ENCODE measurements at regions not wholly inside any gene's neighbourhood (a gene's known extent, or its start where the extent isn't known, plus 50 kb on each side); places are given as distances from the start of the nearest gene placed in this dataset.

DNA sequence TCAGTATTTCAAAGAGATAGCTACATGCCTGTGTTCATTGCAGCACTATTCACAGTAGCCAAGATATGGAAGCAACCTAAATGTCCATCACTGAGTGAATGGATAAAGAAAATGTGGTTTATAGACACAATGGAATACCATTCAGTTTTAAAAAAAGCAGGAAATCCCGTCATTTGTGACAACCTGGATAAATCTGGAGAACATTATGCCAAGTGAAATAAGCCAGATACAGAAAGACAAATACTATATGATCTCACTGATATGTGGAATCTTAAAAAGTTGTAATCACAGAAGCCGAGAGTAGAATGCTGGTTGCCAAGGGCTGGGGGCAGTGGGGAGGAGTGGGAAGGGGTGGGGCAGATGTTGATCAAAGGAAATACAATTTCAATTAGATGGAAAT, 235.8 kb upstream of the IGFBP3 start:
- H4K20me1 ChIP-seq (ENCODE audit: insufficient read depth) = no peaks in the 10 kb centered on the region
- TF ChIP-seq CEBPB (IDR thresholded peaks at IDR 0.05; ENCODE audit: low read depth) = no peak
- TF ChIP-seq ZBTB33 (IDR thresholded peaks at IDR 0.05; ENCODE audit: extremely low read depth, insufficient replicate concordance, low read length) = no peak
- TF ChIP-seq SP1 (IDR thresholded peaks at IDR 0.05; ENCODE audit: low read depth) = no peak
- no peak for TF ChIP-seq ELF1 (IDR thresholded peaks at IDR 0.05; ENCODE audit: borderline replicate concordance, low read depth)
- TF ChIP-seq FOSL1 (IDR thresholded peaks at IDR 0.05; ENCODE audit: low read depth) = no peak
- no peak overlapping the region for H2AFZ ChIP-seq (ENCODE audit: low read depth, low read length, poor library complexity, severe bottlenecking)
- no TSS peak for BruUV-seq (replicated peaks)
- no peaks in the 10 kb centered on the region for H3K36me3 ChIP-seq (ENCODE audit: control insufficient read depth in 1 of 2, insufficient read depth in 2 of 2, low read length in 2 of 2)
- ATAC-seq (no peak), DNase-seq (ENCODE audit: low read depth, low spot score) (no peak)
- H3K4me3 ChIP-seq (replicated peaks in 1 of 2; ENCODE audit: low read depth in 1 of 2, low read length in 2 of 2) = no peak overlapping the region
- ChIA-PET CTCF (no interaction called here), POLR2A (no interaction called here), RAD21 (ENCODE audit: low non-redundant PET in 1 of 2, low total read pairs in 2 of 2, uncharacterized antibody in 2 of 2, unreplicated experiment in 2 of 2) (no interaction called here)
- H3K79me2 ChIP-seq (ENCODE audit: insufficient read depth, low read length) = no peaks in the 10 kb centered on the region
- no peaks in the 10 kb centered on the region for H3K9me2 ChIP-seq (ENCODE audit: insufficient read depth)
- H3K27ac ChIP-seq (ENCODE audit: low read depth, low read length) = no peak overlapping the region
- no peaks in the 10 kb centered on the region for H3K4me1 ChIP-seq (ENCODE audit: control insufficient read depth in 1 of 2, insufficient read depth in 2 of 2, low read length in 2 of 2)
- no peak overlapping the region for H3K4me2 ChIP-seq (ENCODE audit: low read length)
- intact Hi-C loops (cut with micrococcal nuclease) = loop anchor here (10.0 kb wide), 1 partner anchor 1028 kb away; no protein-coding TSS in a partner anchor
- H3K27me3 ChIP-seq (ENCODE audit: insufficient read depth, low read length) = no peaks in the 10 kb centered on the region
- no peaks in the 10 kb centered on the region for H3K9me3 ChIP-seq (ENCODE audit: control insufficient read depth in 1 of 2, insufficient read depth in 1 of 2, low read depth in 1 of 2, low read length in 2 of 2)
- no peak overlapping the region for H3K9ac ChIP-seq (ENCODE audit: low read length)

- H3K4me1 ChIP-seq (ENCODE audit: control insufficient read depth in 1 of 2, insufficient read depth in 2 of 2, low read length in 2 of 2) = no peaks in the 10 kb centered on the region
- no peak overlapping the region for H2AFZ ChIP-seq (ENCODE audit: low read depth, low read length, poor library complexity, severe bottlenecking)
- ChIA-PET RAD21 (ENCODE audit: low non-redundant PET in 1 of 2, low total read pairs in 2 of 2, uncharacterized antibody in 2 of 2, unreplicated experiment in 2 of 2) (no interaction called here), CTCF (no interaction called here), POLR2A (no interaction called here)
- BruUV-seq (replicated peaks) = no TSS peak
- H3K36me3 ChIP-seq (ENCODE audit: control insufficient read depth in 1 of 2, insufficient read depth in 2 of 2, low read length in 2 of 2) = no peaks in the 10 kb centered on the region
- no peaks in the 10 kb centered on the region for H4K20me1 ChIP-seq (ENCODE audit: insufficient read depth)
- H3K79me2 ChIP-seq (ENCODE audit: insufficient read depth, low read length) = no peaks in the 10 kb centered on the region
- no peaks in the 10 kb centered on the region for H3K9me2 ChIP-seq (ENCODE audit: insufficient read depth)
- H3K27me3 ChIP-seq (ENCODE audit: insufficient read depth, low read length) = no peaks in the 10 kb centered on the region
- no peak overlapping the region for H3K4me3 ChIP-seq (replicated peaks in 1 of 2; ENCODE audit: low read depth in 1 of 2, low read length in 2 of 2)
- no peak for DNase-seq (ENCODE audit: low read depth, low spot score)
- no peaks in the 10 kb centered on the region for H3K9me3 ChIP-seq (ENCODE audit: control insufficient read depth in 1 of 2, insufficient read depth in 1 of 2, low read depth in 1 of 2, low read length in 2 of 2)
- H3K9ac ChIP-seq (ENCODE audit: low read length) = no peak overlapping the region
- intact Hi-C loops (cut with micrococcal nuclease) = loop anchor here (10.0 kb wide), 1 partner anchor 1029 kb away; no protein-coding TSS in a partner anchor
- no peak for ATAC-seq
- H3K4me2 ChIP-seq (ENCODE audit: low read length) = no peak overlapping the region
- H3K27ac ChIP-seq (ENCODE audit: low read depth, low read length) = no peak overlapping the region
- no peak for TF ChIP-seq ZNF274 (IDR thresholded peaks at IDR 0.05; ENCODE audit: low read depth, low read length)
- no peak for TF ChIP-seq YY1 (IDR thresholded peaks at IDR 0.05; ENCODE audit: extremely low read depth, insufficient replicate concordance, low read depth, low read length)
- no peak for TF ChIP-seq EGR1 (IDR thresholded peaks at IDR 0.05; ENCODE audit: low read depth)
- no peak for TF ChIP-seq SRF (IDR thresholded peaks at IDR 0.05; ENCODE audit: low read depth)
- no peak for TF ChIP-seq RAD21 (IDR thresholded peaks at IDR 0.05; ENCODE audit: low read depth)
- TF ChIP-seq CTCF (IDR thresholded peaks at IDR 0.05 in 2 of 3, conservative IDR thresholded peaks at IDR 0.05 in 1 of 3; ENCODE audit: borderline replicate concordance in 1 of 3, insufficient read depth in 1 of 3, low read depth in 2 of 3, low read length in 2 of 3) = no peak
- no peak for TF ChIP-seq CBX3 (IDR thresholded peaks at IDR 0.05; ENCODE audit: low read depth)
- TF ChIP-seq, protein P1, sequence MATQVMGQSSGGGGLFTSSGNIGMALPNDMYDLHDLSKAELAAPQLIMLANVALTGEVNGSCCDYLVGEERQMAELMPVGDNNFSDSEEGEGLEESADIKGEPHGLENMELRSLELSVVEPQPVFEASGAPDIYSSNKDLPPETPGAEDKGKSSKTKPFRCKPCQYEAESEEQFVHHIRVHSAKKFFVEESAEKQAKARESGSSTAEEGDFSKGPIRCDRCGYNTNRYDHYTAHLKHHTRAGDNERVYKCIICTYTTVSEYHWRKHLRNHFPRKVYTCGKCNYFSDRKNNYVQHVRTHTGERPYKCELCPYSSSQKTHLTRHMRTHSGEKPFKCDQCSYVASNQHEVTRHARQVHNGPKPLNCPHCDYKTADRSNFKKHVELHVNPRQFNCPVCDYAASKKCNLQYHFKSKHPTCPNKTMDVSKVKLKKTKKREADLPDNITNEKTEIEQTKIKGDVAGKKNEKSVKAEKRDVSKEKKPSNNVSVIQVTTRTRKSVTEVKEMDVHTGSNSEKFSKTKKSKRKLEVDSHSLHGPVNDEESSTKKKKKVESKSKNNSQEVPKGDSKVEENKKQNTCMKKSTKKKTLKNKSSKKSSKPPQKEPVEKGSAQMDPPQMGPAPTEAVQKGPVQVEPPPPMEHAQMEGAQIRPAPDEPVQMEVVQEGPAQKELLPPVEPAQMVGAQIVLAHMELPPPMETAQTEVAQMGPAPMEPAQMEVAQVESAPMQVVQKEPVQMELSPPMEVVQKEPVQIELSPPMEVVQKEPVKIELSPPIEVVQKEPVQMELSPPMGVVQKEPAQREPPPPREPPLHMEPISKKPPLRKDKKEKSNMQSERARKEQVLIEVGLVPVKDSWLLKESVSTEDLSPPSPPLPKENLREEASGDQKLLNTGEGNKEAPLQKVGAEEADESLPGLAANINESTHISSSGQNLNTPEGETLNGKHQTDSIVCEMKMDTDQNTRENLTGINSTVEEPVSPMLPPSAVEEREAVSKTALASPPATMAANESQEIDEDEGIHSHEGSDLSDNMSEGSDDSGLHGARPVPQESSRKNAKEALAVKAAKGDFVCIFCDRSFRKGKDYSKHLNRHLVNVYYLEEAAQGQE (IDR thresholded peaks at IDR 0.05; ENCODE audit: low read depth) = no peak
- no peak for TF ChIP-seq ELF1 (IDR thresholded peaks at IDR 0.05; ENCODE audit: borderline replicate concordance, low read depth)
- no peak for TF ChIP-seq CEBPB (IDR thresholded peaks at IDR 0.05; ENCODE audit: low read depth)
- TF ChIP-seq SIN3A (IDR thresholded peaks at IDR 0.05; ENCODE audit: low read depth) = no peak
Measured at GRCh38 chr7:46156086-46156485, 235.0 kb upstream of the IGFBP3 start.
